Epithelial cell of esophagus (primary cell): ENCODE measurements at regions not wholly inside any gene's neighbourhood (a gene's known extent, or its start where the extent isn't known, plus 50 kb on each side); places are given as distances from the start of the nearest gene placed in this dataset.

ENCODE experiments used
- DNase-seq: peaks from one replicate; pipeline ENCODE4 v3.0.0; 2010; ENCODE audit warnings: low read depth
- H3K4me3 ChIP-seq: 2 replicates; pipeline ENCODE4 v1.5.1; 2011; ENCODE audit warnings: mild to moderate bottlenecking, low read length, control low read depth
- CTCF ChIP-seq: IDR thresholded peaks from 2 replicates; pipeline ENCODE4 v1.5.1; 2011; ENCODE audit warnings: low read depth, mild to moderate bottlenecking, low read length, control low read depth, inconsistent platforms; ENCODE audit not compliant: insufficient read depth; ENCODE audit errors: missing control alignments

- H3K4me3 ChIP-seq, result no peak overlapping the region
- TF ChIP-seq CTCF, result no peak
- DNase-seq, result no peak
These were observed 153.8 kb upstream of the S100G start for GRCh38 chrX:16496175-16496574.

- DNase-seq, result no peak
- no peak overlapping the region for H3K4me3 ChIP-seq
- no peak for TF ChIP-seq CTCF
These were observed 137.9 kb upstream of the S100G start for GRCh38 chrX:16511796-16512776.

- no peak for TF ChIP-seq CTCF
- H3K4me3 ChIP-seq, result no peak overlapping the region
- no peak for DNase-seq
These were observed 133.6 kb upstream of the S100G start for GRCh38 chrX:16516232-16516876.

GRCh38 chrX:16517039-16517605, 132.8 kb upstream of the S100G start:
- H3K4me3 ChIP-seq, result no peak overlapping the region
- no peak for TF ChIP-seq CTCF
- DNase-seq, result no peak

GRCh38 chrX:16518131-16518530, 131.8 kb upstream of the S100G start:
- no peak for DNase-seq
- no peak overlapping the region for H3K4me3 ChIP-seq
- no peak for TF ChIP-seq CTCF

- TF ChIP-seq CTCF, result no peak
These were observed 125.6 kb upstream of the S100G start for GRCh38 chrX:16524316-16524715.

More at GRCh38 chrX:16524316-16524715, 125.6 kb upstream of the S100G start:
- H3K4me3 ChIP-seq, result no peak overlapping the region
- no peak for DNase-seq
